ENCODE measurements at regions not wholly inside any gene's neighbourhood (a gene's known extent, or its start where the extent isn't known, plus 50 kb on each side); places are given as distances from the start of the nearest gene placed in this dataset.
"Not testable (repeated sequence)": the region's sequence is repeated elsewhere in the genome, so short reads cannot be mapped to it uniquely, and the experiment has no call there.

DNA sequence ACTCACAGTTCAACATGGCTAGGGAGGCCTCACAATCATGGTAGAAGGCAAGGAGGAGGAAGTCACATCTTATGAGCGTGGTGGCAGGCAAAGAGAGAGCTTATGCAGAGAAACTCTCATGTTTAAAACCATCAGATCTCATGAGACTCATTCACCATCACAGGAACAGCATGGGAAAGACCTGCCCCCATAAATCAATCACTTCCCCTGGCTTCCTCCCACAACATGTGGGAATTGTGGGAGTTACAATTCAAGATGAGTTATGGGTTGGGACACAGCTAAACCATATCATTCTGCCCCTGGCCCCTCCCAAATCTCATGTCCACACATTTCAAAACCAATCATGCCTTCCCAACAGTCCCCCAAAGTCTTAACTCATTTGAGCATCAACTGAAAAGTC lies 268.8 kb upstream of the SPAG17 start:
- TF ChIP-seq, protein P1, sequence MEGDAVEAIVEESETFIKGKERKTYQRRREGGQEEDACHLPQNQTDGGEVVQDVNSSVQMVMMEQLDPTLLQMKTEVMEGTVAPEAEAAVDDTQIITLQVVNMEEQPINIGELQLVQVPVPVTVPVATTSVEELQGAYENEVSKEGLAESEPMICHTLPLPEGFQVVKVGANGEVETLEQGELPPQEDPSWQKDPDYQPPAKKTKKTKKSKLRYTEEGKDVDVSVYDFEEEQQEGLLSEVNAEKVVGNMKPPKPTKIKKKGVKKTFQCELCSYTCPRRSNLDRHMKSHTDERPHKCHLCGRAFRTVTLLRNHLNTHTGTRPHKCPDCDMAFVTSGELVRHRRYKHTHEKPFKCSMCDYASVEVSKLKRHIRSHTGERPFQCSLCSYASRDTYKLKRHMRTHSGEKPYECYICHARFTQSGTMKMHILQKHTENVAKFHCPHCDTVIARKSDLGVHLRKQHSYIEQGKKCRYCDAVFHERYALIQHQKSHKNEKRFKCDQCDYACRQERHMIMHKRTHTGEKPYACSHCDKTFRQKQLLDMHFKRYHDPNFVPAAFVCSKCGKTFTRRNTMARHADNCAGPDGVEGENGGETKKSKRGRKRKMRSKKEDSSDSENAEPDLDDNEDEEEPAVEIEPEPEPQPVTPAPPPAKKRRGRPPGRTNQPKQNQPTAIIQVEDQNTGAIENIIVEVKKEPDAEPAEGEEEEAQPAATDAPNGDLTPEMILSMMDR (IDR thresholded peaks at IDR 0.05; ENCODE audit: low read depth, low read length, poor library complexity, severe bottlenecking): not testable (repeated sequence)
- not testable (repeated sequence) for TF ChIP-seq EZH2phosphoT487 (IDR thresholded peaks at IDR 0.05; ENCODE audit: borderline replicate concordance, low read length)
